Kidney capillary endothelial cell (primary cell): ENCODE measurements at regions not wholly inside any gene's neighbourhood (a gene's known extent, or its start where the extent isn't known, plus 50 kb on each side); places are given as distances from the start of the nearest gene placed in this dataset.

Source experiments
- DNase-seq: peaks from one replicate; pipeline ENCODE4 v3.0.0-alpha.2; 2018; ENCODE audit warnings: low spot score

GRCh38 chr6:7664003-7664402 lies 61.9 kb upstream of the BMP6 start:
- no peak for DNase-seq

DNA sequence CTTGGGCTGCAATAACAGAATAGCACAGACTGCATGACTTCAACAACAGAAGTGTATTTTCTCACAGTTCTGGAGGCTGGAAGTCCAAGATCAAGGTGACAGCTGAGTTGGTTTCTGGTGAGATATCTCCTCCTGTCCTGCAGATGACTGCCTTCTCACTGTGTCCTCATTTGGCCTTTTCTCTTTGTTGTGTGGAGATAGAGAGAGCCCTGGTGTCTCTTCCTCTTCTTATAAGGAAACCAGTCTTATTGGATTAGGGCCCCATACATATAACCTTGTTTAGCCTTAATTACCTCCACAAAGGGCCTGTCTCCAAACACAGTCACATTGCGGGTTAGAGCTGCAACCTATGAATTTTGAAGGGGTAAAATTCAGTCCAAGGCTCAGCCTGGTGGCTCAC lies 57.0 kb upstream of the BMP6 start:
- DNase-seq, result no peak

GRCh38 chr6:7669742-7670141 lies 56.2 kb upstream of the BMP6 start:
- DNase-seq, result no peak

DNA sequence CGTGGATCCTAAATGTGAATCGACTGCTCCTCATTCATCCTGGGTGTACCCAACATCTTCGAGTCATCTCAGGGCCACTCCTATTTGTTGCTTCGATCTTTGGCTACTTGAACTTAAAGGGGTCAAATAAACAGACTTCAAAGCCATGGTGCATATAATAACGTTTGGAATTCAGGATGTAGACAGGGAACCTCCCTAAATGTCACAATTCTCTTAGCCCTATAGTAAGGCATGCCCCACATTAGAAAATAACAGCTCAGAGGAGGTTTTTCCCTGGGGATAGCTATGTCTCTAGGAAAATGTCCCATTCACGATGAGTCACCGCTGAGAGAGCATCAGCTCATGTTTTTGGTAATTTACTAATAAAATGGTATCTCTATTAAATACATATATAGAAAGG lies 54.8 kb upstream of the BMP6 start:
- DNase-seq, result peak; percentile 18

DNA sequence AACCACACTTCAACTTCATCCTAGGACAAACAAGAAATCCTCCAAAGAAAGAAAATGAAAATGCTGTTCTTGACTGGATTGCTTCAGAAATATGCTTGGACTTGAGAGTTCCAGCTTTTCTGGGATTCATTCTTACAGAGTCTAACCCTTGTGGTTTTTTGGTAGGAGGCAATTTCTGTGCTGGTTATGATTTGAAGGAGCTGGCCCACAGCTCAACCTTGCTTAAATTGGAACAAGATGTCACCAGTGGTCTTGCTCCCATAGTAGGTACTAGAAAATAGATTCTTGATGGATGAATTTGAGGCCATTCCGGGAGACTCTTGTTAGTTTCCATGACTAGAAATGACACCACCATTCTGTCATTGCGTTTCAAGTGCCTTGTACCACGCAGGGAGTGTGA lies 54.3 kb upstream of the BMP6 start:
- no peak for DNase-seq

- DNase-seq, result no peak
These were observed 53.5 kb upstream of the BMP6 start for GRCh38 chr6:7672066-7673062.

DNA sequence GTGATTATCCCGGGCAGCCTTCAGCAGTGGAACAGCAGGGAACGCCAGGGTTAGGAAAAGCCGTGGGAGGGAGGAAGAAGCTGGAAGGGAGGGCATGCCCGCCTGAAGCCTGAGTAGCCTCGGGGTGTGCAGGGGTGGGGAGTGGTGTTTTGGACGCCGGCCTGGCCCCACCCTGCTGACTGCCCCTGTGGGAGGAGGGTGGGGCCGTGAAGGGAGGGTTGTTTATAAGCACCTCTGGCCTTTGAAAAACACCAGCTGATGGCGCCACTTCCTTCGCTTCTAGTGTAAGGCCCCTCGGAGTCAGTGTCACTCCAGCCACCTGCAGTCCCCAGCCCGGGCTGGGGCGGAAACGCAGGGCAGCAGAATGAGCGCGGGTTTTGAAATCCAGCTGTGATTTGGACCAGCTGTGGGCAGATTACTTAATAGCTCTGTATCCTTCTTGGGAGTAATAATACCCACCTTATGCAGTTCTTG lies 52.8 kb upstream of the BMP6 start:
- DNase-seq, result no peak

DNA sequence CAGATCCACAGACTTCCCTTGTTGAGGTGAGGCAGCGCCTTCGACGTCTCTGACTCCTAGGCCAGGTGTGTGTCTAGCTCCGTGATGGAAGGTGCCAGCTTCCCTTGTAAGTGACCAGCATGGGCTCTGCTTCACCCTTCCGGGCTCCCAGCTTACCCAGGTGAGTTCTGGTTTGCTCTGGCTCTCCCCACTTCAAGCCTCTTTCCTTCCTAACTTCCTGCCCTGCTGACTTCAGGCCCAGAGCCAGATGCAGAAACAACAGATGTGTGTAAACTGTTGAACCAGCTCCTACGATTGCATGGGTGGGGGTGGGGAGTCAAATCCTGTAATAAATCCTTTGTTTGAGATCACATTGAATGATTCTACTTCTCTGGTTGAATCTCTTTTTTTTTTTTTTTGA lies 51.6 kb upstream of the BMP6 start:
- DNase-seq, result no peak

DNA sequence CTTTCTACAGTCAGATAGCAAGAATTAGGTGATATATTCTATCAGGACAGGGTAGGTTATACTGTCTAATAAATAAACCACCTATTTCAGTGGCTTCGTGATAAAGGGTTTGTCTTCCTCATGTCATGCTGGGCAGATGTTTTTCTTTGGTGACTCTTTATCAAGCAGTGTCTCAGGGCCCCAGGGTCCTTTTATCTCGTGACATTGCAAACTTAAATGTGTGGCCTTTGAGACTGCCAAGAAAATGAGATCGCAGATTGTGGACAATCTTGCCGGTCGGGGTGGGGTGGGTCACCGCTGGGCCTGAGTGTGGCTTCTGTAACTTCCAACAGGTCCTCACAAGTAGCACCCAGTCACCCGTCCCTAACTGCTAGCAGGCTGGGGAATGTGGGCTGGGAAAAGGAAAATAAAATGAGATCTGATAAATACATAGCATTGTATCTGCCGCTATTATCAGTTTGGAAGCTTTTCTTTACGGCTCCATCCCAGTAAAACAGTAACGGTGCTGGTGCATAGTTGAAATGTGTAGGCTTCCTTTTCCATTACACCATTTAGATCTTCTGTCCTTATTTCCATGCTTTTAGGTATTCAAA lies 50.5 kb upstream of the BMP6 start:
- no peak for DNase-seq
